ENCODE measurements at regions not wholly inside any gene's neighbourhood (a gene's known extent, or its start where the extent isn't known, plus 50 kb on each side); places are given as distances from the start of the nearest gene placed in this dataset.

- H2BK15ac ChIP-seq (ENCODE audit: low read depth, low read length), result no peak overlapping the region
- no peak overlapping the region for H3K9ac ChIP-seq (ENCODE audit: low read depth, low read length)
- no peaks in the 10 kb centered on the region for H3K4me1 ChIP-seq (ENCODE audit: control insufficient read depth, insufficient read depth, low read length)
- no peak overlapping the region for H2AK5ac ChIP-seq (ENCODE audit: low read depth, low read length)
- H2BK120ac ChIP-seq (ENCODE audit: low read depth, low read length), result no peak overlapping the region
- H3K27me3 ChIP-seq (ENCODE audit: control insufficient read depth, insufficient read depth, low read length), result no peaks in the 10 kb centered on the region
- H2BK20ac ChIP-seq (ENCODE audit: low read depth, low read length), result no peak overlapping the region
- no peak overlapping the region for H3K4me3 ChIP-seq (ENCODE audit: insufficient read depth, low read depth, low read length)
- no peak for TF ChIP-seq BHLHE40 (IDR thresholded peaks at IDR 0.05; ENCODE audit: low read depth, low read length)
- TF ChIP-seq MAZ (IDR thresholded peaks at IDR 0.05; ENCODE audit: borderline replicate concordance, low read depth, low read length), result no peak
- no peak for TF ChIP-seq ELK1 (IDR thresholded peaks at IDR 0.05; ENCODE audit: borderline replicate concordance, low read depth, low read length)
- TF ChIP-seq CTCF (conservative IDR thresholded peaks at IDR 0.05; ENCODE audit: low read depth, low read length), result no peak
- TF ChIP-seq RFX5 (IDR thresholded peaks at IDR 0.05; ENCODE audit: low read depth, low read length), result no peak
- no peak for TF ChIP-seq CHD1 (IDR thresholded peaks at IDR 0.05; ENCODE audit: low read depth, low read length)
- TF ChIP-seq RAD21 (IDR thresholded peaks at IDR 0.05; ENCODE audit: low read length), result no peak
- no peak for TF ChIP-seq FOS (IDR thresholded peaks at IDR 0.05; ENCODE audit: low read depth, low read length)
- no peak for TF ChIP-seq CEBPB (IDR thresholded peaks at IDR 0.05; ENCODE audit: low read depth, low read length)
- H3K23ac ChIP-seq (ENCODE audit: low read depth, low read length), result no peak overlapping the region
- no peaks in the 10 kb centered on the region for H4K20me1 ChIP-seq (ENCODE audit: insufficient read depth, low read length)
- H2BK5ac ChIP-seq (ENCODE audit: low read depth, low read length, poor library complexity, severe bottlenecking), result no peak overlapping the region
- no peaks in the 10 kb centered on the region for H3K36me3 ChIP-seq (ENCODE audit: control insufficient read depth, insufficient read depth, low read length)
- no peak overlapping the region for H4K91ac ChIP-seq (ENCODE audit: insufficient read depth, low read depth, low read length)
- no peaks in the 10 kb centered on the region for H3K9me1 ChIP-seq (ENCODE audit: insufficient read depth, low read length)
- H3K79me1 ChIP-seq (ENCODE audit: low read depth in 1 of 2, low read length in 2 of 2), result no peaks in the 10 kb centered on the region
- H4K8ac ChIP-seq (ENCODE audit: low read depth in 2 of 2, low read length in 2 of 2), result no peak overlapping the region
- in situ Hi-C loops (cut with MboI; ENCODE audit: low sequenced_read_pairs) (no loop called here), dilution Hi-C loops (cut with HindIII; ENCODE audit: low sequenced_read_pairs, unreplicated experiment) (no loop called here), intact Hi-C loops (cut with micrococcal nuclease) (loop anchor here (5.0 kb wide), 1 partner anchor 46 kb away; no protein-coding TSS in a partner anchor)
- no TSS peak for BruUV-seq (replicated peaks)
- no peak overlapping the region for H2AFZ ChIP-seq (replicated peaks; ENCODE audit: low read length, poor library complexity)
- H3K14ac ChIP-seq (replicated peaks; ENCODE audit: low read depth, low read length), result no peak overlapping the region
- H2AK9ac ChIP-seq (replicated peaks; ENCODE audit: low read depth, low read length, poor library complexity), result no peak overlapping the region
- H3K9me3 ChIP-seq (ENCODE audit: control insufficient read depth, insufficient read depth, low read length), result no peaks in the 10 kb centered on the region
- H4K5ac ChIP-seq (ENCODE audit: low read depth, low read length), result no peak overlapping the region
- ATAC-seq (ENCODE audit: low read depth), result no peak
- peak; percentile 10 for DNase-seq
- H3K4me2 ChIP-seq (ENCODE audit: low read depth, low read length), result no peak overlapping the region
- no peak overlapping the region for H3K18ac ChIP-seq (ENCODE audit: low read depth, low read length)
- CTCF ChIA-PET, result no interaction called here
- no peak overlapping the region for H3K4ac ChIP-seq (ENCODE audit: low read depth, low read length)
- no peak overlapping the region for H3K27ac ChIP-seq (ENCODE audit: insufficient read depth, low read length)
- POLR2A ChIA-PET (ENCODE audit: unreplicated experiment), result no interaction called here
- H3K56ac ChIP-seq (ENCODE audit: extremely low read depth, insufficient read depth, low read length), result no peak overlapping the region
- no CpG with 5 or more reads among the region's 2 CpGs for WGBS, 2 experiments (ENCODE audit: extremely low coverage in 2 of 2, insufficient read length in 1 of 2)
Measured at GRCh38 chr7:18221377-18222293, 194.0 kb upstream of the PRPS1L1 start.

All from IMR-90 (cell line).